Neutrophil (primary cell): ENCODE measurements at regions not wholly inside any gene's neighbourhood (a gene's known extent, or its start where the extent isn't known, plus 50 kb on each side); places are given as distances from the start of the nearest gene placed in this dataset.

ENCODE experiments used
- H3K27ac ChIP-seq: fragments of 200-600 bp; sonication (generic); 2 replicates; pipeline ENCODE4 v1.5.1; 2016; ENCODE audit warnings: mild to moderate bottlenecking, moderate library complexity
- H3K27me3 ChIP-seq: fragments of 200-600 bp; sonication (generic); 2 replicates; pipeline ENCODE4 v1.6.0; 2016; ENCODE audit warnings: mild to moderate bottlenecking
- H3K36me3 ChIP-seq: fragments of 200-600 bp; sonication (generic); 2 replicates; pipeline ENCODE4 v1.5.1; 2017
- H3K4me1 ChIP-seq, 2 experiments: fragments of 200-600 bp in 1 of 2; sonication (generic) in 1 of 2; 1 replicate in 1 of 2; 2 replicates in 1 of 2; pipeline versions ENCODE4 v1.5.1 to v1.6.1; 2013 to 2016; ENCODE audit warnings: low read depth in 1 of 2, low read length in 1 of 2, mild to moderate bottlenecking in 1 of 2, moderate library complexity in 1 of 2; ENCODE audit not compliant: control insufficient read depth in 1 of 2, insufficient read depth in 1 of 2
- H3K4me3 ChIP-seq, 2 experiments: fragments of 200-600 bp in 1 of 2; sonication (generic) in 1 of 2; 1 replicate in 1 of 2; 2 replicates in 1 of 2; pipeline ENCODE4 v1.5.1; 2013 to 2016; ENCODE audit warnings: low read depth in 1 of 2, low read length in 1 of 2, mild to moderate bottlenecking in 1 of 2, moderate library complexity in 1 of 2
- H3K9me3 ChIP-seq: fragments of 200-600 bp; sonication (generic); 2 replicates; pipeline ENCODE4 v1.5.1; 2016
- TF ChIP-seq, protein P1 (sequence below): fragments of 200-600 bp; sonication (generic); IDR thresholded peaks from 2 replicates; pipeline ENCODE4 v1.5.1; 2016; ENCODE audit warnings: antibody characterized with exemption

DNA sequence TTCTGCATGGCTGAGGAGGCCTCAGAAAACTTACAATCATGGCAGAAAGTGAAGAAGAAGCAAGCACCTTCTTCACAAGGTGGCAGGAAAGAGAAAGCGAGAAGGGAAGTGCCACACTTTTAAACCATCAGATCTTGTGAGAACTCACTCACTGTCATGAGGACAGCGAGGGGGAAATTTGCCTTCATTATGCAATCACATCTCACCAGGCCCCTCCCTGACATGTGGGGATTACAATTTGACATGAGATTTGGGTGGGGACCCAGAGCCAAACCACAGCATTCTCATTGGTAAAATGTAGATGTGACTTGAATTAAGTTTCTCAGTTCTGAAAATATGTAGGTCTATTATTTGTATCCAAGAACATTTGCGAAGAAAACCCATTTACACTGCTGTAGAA lies 854.8 kb downstream of the EPHA4 start:
- Histone ChIP-seq H3K4me3 (no peak overlapping the region), H3K9me3 (no peaks in the 10 kb centered on the region), H3K27ac (no peak overlapping the region), H3K36me3 (no peaks in the 10 kb centered on the region), H3K4me1 (no peaks in the 10 kb centered on the region), H3K27me3 (no peaks in the 10 kb centered on the region)
- TF ChIP-seq, protein P1, sequence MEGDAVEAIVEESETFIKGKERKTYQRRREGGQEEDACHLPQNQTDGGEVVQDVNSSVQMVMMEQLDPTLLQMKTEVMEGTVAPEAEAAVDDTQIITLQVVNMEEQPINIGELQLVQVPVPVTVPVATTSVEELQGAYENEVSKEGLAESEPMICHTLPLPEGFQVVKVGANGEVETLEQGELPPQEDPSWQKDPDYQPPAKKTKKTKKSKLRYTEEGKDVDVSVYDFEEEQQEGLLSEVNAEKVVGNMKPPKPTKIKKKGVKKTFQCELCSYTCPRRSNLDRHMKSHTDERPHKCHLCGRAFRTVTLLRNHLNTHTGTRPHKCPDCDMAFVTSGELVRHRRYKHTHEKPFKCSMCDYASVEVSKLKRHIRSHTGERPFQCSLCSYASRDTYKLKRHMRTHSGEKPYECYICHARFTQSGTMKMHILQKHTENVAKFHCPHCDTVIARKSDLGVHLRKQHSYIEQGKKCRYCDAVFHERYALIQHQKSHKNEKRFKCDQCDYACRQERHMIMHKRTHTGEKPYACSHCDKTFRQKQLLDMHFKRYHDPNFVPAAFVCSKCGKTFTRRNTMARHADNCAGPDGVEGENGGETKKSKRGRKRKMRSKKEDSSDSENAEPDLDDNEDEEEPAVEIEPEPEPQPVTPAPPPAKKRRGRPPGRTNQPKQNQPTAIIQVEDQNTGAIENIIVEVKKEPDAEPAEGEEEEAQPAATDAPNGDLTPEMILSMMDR = no peak

DNA sequence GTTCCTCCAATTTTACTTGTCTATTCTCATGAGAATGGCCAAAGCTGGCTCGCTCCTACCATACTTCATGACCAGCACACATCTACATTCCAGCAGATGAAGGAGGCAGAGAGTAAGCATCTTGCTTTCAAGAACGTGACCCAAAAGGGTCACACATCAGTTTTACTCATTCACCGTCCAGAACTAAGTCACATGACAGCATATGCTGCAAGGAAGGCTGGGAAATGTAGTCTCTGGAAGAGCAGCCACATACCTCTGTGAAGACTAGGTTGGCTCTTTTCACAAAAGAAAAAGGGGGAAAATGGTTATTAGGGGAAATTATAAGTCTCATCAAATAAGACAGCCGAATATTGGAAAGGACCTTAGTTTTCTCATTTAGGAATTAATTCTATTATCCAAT lies 835.3 kb downstream of the EPHA4 start:
- Histone ChIP-seq H3K27me3 (no peaks in the 10 kb centered on the region), H3K9me3 (no peaks in the 10 kb centered on the region), H3K27ac (no peak overlapping the region), H3K36me3 (no peaks in the 10 kb centered on the region), H3K4me3 (no peak overlapping the region), H3K4me1 (no peaks in the 10 kb centered on the region)
- TF ChIP-seq, protein P1 = no peak

DNA sequence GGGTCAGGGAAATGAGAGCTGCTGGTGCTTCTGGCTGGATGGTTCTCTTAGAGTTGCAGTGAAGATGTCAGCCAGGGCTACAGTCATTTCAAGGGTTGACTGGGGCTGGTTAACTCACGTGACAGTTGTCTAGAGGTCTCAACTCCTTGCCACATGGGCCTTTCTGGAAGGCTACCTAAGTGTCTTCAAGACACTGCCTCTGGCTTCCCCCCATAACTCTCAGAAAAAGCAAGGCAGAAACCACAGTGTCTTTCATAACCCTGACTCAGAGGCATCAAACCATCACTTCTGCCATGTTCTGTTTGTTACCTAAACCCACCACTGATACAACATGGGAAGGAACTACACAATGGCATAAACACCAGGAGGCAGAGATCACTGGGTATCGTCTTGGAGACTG lies 828.9 kb downstream of the EPHA4 start:
- H3K27me3 ChIP-seq = no peaks in the 10 kb centered on the region
- TF ChIP-seq, protein P1 = no peak

DNA sequence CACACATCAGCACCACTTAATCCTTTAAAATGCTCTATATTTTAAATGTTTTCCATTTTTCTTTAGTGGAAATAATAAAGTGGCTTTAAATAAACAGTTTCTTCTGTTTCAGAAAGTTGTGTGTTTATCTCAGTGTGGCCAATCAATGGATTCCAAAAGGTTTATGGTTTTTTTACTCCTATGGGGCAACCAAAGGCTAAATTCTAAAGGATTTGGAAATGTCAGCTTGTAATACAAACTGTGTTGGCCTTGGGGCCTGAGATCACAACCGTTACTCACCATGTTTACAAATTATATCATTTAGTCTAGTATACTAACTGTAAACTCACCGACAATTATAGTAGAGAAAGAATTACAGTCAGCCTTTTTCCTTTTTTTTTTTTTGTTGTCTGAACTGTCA lies 827.2 kb downstream of the EPHA4 start:
- no peaks in the 10 kb centered on the region for H3K4me1 ChIP-seq
- no peaks in the 10 kb centered on the region for H3K9me3 ChIP-seq
- H3K27ac ChIP-seq = no peak overlapping the region
- TF ChIP-seq, protein P1 = no peak
- no peaks in the 10 kb centered on the region for H3K27me3 ChIP-seq
- no peaks in the 10 kb centered on the region for H3K36me3 ChIP-seq
- H3K4me3 ChIP-seq = no peak overlapping the region

More for the DNA sequence above, 828.9 kb downstream of the EPHA4 start:
- no peaks in the 10 kb centered on the region for H3K36me3 ChIP-seq
- H3K4me3 ChIP-seq = no peak overlapping the region
- no peaks in the 10 kb centered on the region for H3K9me3 ChIP-seq
- no peak overlapping the region for H3K27ac ChIP-seq
- H3K4me1 ChIP-seq = no peaks in the 10 kb centered on the region

DNA sequence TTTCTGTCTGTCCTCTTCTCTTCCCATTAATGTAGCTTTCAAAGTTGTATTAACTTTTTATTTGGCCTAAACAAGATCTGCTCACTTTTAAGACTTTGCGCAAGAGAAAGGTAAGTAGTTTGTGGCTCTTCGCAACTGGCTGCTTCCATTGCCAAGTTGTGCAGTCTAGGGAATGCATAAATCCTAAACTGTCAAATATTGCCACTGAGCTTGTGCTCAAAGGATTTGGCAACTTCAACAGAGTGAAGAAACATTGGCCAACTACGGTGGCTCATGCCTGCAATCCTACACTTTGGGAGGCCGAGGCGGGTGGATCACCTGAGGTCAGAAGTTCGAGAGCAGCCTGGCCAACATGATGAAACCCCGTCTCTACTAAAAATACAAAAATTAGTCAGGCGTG lies 826.4 kb downstream of the EPHA4 start:
- H3K36me3 ChIP-seq = no peaks in the 10 kb centered on the region
- no peak overlapping the region for H3K27ac ChIP-seq
- no peaks in the 10 kb centered on the region for H3K4me1 ChIP-seq
- no peaks in the 10 kb centered on the region for H3K27me3 ChIP-seq
- no peak overlapping the region for H3K4me3 ChIP-seq
- TF ChIP-seq, protein P1 = no peak
- no peaks in the 10 kb centered on the region for H3K9me3 ChIP-seq

DNA sequence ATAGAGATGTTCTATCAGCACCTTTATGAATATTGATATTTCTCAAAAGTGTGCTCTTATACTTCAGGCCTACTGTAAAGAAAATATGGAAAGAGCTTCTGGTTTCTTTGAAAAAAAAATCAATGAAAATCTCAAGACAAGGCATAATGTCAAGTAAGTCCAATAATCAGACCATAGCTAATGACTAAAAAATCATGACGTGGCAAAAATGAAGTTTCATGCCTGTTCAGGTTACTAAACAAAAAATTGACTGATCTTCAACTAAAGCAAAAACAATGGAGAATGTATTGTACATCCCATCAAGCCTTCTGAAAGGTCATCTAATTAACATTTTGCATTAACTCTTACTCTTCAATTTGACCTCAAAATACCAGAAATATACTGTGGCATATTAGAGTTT lies 824.4 kb downstream of the EPHA4 start:
- H3K4me3 ChIP-seq = no peak overlapping the region
- H3K4me1 ChIP-seq = no peaks in the 10 kb centered on the region
- no peak overlapping the region for H3K27ac ChIP-seq
- H3K27me3 ChIP-seq = no peaks in the 10 kb centered on the region
- TF ChIP-seq, protein P1 = no peak
- H3K36me3 ChIP-seq = no peaks in the 10 kb centered on the region
- H3K9me3 ChIP-seq = no peaks in the 10 kb centered on the region
